ENCODE measurements at regions not wholly inside any gene's neighbourhood (a gene's known extent, or its start where the extent isn't known, plus 50 kb on each side); places are given as distances from the start of the nearest gene placed in this dataset.

DNA sequence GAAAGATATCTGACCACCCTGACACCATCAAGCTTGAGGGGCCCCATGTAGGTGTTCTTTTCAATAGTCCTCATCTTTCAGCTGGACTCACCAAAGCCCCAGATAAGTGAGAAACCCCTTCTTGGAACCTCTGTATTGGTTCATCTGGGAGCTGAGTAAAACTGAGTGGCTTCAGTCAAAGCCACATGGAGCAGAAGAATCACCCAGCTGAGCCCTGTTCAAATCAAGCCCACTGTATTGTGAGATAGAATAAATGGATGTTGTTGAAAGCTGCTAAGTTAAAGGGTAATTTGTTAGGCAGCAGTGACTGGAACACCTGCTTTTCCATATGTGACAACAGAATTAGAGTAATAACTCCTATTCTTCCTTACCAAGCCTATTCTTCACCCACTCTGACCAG is 64.8 kb upstream of the SDK1 start:
- TF ChIP-seq POLR2AphosphoS5 (IDR thresholded peaks at IDR 0.05; ENCODE audit: borderline replicate concordance, low read depth, low read length) (no peak), EZH2 (IDR thresholded peaks at IDR 0.05) (no peak)
